DOHH2 (cell line): ENCODE measurements at regions not wholly inside any gene's neighbourhood (a gene's known extent, or its start where the extent isn't known, plus 50 kb on each side); places are given as distances from the start of the nearest gene placed in this dataset.
"Not testable (repeated sequence)": the region's sequence is repeated elsewhere in the genome, so short reads cannot be mapped to it uniquely, and the experiment has no call there.

Experiments used
- EZH2phosphoT487 ChIP-seq: fragments of 200-600 bp; sonication (generic); IDR thresholded peaks from 2 replicates; pipeline ENCODE4 v1.6.1; 2017; ENCODE audit warnings: borderline replicate concordance, mild to moderate bottlenecking, antibody characterized with exemption, low read length, moderate library complexity, mixed read lengths
- TF ChIP-seq, protein P1 (sequence below): fragments of 200-600 bp; sonication (generic); IDR thresholded peaks from one replicate; pipeline ENCODE4 v1.5.1; 2014; ENCODE audit warnings: antibody characterized with exemption, mild to moderate bottlenecking, low read depth, low read length; ENCODE audit not compliant: poor library complexity, severe bottlenecking

DNA sequence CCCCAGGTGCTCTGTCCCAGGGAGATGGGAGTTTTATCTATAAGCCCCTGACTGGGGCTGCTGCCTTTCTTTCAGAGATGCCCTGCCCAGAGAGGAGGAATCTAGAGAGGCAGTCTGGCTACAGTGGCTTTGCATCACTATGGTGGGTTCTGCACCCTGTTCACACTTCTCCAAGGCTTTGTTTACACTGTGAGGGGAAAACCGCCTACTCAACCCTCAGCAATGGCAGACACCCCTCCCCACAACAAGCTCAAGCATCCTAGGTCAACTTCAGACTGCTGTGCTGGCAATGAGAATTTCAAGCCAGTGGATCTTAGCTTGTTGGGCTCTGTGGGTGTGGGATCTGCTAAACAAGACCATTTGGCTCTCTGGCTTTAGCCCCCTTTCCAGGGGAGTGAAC is 204.4 kb upstream of the THRB start:
- TF ChIP-seq, protein P1, sequence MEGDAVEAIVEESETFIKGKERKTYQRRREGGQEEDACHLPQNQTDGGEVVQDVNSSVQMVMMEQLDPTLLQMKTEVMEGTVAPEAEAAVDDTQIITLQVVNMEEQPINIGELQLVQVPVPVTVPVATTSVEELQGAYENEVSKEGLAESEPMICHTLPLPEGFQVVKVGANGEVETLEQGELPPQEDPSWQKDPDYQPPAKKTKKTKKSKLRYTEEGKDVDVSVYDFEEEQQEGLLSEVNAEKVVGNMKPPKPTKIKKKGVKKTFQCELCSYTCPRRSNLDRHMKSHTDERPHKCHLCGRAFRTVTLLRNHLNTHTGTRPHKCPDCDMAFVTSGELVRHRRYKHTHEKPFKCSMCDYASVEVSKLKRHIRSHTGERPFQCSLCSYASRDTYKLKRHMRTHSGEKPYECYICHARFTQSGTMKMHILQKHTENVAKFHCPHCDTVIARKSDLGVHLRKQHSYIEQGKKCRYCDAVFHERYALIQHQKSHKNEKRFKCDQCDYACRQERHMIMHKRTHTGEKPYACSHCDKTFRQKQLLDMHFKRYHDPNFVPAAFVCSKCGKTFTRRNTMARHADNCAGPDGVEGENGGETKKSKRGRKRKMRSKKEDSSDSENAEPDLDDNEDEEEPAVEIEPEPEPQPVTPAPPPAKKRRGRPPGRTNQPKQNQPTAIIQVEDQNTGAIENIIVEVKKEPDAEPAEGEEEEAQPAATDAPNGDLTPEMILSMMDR: not testable (repeated sequence)
- not testable (repeated sequence) for TF ChIP-seq EZH2phosphoT487
